Stimulated activated CD4-positive, alpha-beta T cell treated with anti-CD3 and anti-CD28 coated beads, Interleukin-1b, Interleukin-23, amount 100 ng/mL, for 1 hour (primary cell): ENCODE measurements at regions not wholly inside any gene's neighbourhood (a gene's known extent, or its start where the extent isn't known, plus 50 kb on each side); places are given as distances from the start of the nearest gene placed in this dataset.
"Not testable (repeated sequence)": the region's sequence is repeated elsewhere in the genome, so short reads cannot be mapped to it uniquely, and the experiment has no call there.

Source experiments
- DNase-seq, 2 donors: peaks; one replicate each; pipeline ENCODE4 v3.0.0-alpha.2; 2020; ENCODE audit warnings: low read depth in 2 of 2

DNA sequence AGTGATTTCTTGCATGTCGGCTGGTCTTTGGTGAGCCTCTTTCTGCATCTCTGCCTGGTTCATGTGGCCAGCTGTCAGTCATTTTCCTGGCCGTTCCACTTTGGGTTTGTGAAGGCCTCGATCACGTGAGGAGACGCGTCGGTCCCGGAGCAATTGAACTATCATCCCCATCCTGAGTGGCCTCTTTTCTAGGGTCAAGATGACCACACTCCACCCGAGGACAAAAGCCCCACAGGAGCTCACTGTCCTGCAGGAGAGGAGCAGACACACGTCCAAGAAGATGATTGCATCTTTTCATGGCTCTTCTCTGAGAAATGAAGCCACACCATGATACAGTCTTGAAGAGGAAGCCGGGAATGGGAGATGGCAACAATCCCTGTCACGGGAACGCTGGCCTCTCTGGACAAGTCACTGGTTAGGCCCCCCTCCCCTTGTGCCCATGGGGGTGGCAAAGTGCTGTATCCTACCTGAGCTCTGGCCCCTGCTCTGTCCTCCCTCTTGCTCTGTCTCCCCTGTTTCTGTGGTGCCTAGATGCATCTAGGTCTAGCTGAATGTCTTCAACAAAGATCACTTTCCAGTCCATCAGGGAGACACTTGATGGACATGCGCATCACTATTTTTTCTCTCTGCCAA is 291.4 kb upstream of the ZNF337 start:
- DNase-seq: not testable (repeated sequence)

- DNase-seq: peak in 1 of 2 donors; percentile 35
These were observed 290.6 kb upstream of the ZNF337 start for GRCh38 chr20:25987073-25987927.

GRCh38 chr20:25985597-25985996 is 288.9 kb upstream of the ZNF337 start:
- DNase-seq: no peak

DNA sequence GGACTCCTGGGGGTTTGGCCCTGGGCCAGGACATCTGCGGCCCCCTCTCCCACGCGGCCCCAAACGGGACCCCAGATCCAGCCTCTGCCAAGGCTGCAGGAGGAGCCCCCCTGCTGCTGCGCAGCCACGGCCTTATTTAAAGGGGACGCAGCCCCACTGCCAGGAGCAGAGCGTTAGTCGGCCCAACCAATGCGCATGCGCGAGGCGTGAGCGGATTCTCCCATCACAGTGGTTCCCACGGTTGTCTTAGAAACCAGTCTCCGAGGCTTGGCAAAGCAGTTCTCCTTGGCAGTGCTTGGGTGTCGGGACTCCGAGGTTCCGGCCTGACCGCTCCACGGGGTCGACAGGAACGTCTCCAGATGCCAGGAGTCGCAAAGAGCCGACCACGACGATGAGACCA is 288.3 kb upstream of the ZNF337 start:
- DNase-seq: peak; percentile 7 to 20

DNA sequence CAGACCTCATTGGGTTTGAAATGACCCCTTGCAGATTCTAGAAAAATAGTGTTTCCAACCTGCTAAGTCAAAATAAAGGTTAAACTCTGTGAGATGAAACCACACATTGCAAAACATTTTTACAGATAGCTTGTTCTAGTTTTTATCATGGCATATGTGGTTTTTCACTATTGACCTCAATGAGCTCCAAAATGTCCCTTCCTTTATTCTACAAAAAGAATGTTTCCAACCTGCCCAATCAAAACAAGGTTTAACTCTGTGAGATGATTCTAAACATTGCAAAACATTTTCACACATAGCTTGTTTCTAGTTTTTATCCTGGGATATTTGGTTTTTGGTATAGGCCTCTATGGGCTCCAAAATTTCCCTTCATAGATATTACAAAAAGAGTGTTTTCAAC is 286.0 kb upstream of the ZNF337 start:
- DNase-seq: not testable (repeated sequence)

GRCh38 chr20:25978450-25979190 is 282.0 kb upstream of the ZNF337 start:
- not testable (repeated sequence) for DNase-seq

- DNase-seq: not testable (repeated sequence)
These were observed 279.2 kb upstream of the ZNF337 start for GRCh38 chr20:25975816-25976215.

DNA sequence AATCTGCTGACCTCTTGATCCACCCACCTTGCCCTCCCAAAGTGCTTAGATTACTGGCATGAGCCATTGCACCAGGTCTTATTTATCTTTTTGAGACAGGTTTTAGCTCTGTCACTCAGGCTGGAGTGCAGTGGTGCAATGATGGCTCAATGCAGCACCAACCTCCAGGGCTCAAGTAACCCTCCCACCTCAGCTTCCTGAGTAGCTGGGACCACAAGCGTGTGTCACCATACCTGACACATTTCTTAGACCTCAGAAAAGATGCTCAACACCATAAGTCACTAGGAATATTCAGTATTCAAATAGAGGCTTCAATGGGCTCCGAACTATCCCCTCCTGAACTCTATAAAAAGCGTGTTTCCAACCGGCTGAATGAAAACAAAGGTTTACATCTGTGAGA is 268.6 kb upstream of the ZNF337 start:
- not testable (repeated sequence) for DNase-seq

- not testable (repeated sequence) for DNase-seq
These were observed 257.2 kb upstream of the ZNF337 start for GRCh38 chr20:25953876-25954275.

GRCh38 chr20:25935230-25935629 is 238.6 kb upstream of the ZNF337 start:
- DNase-seq: not testable (repeated sequence)

GRCh38 chr20:25932806-25933205 is 236.2 kb upstream of the ZNF337 start:
- DNase-seq: not testable (repeated sequence)

GRCh38 chr20:25932170-25932569 is 235.5 kb upstream of the ZNF337 start:
- DNase-seq: not testable (repeated sequence)

DNA sequence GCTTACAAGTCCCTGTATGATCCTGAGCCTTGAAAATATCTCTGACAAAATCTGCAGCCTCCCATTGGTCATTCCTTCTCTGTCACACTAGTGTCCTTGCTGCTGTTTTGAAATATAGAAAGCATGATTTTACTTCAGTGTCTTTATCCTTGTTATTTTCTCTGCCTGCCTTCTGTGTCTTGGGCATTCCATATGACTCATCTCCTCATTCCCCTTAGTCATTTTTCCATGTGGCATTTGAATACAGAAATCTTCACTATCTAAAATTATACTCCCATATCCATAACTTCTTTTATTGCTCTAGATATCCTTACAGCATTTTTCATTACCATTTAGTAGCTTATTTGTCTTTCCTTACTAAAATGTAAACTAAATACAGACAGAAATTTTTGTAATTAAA is 205.7 kb upstream of the ZNF337 start:
- not testable (repeated sequence) for DNase-seq

DNA sequence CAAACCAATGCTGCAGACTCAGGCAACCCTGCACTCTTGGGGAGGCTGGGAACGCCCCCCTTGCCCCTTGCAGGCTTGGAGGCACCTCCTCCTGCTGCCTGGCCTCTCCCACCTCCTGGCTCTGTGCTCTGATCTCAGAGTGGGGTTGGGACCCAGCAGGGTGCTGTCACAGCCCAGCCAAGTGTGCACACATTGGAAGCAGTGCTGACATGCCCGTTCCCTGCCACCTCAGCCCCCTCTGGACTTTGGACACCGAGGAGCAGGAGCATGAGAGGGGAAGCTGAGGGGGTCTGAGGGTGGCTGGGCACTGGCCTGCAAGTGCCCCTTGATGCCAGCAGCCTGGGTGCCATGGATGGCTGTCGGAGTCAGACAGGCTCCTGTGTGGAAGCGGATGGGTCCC is 202.0 kb upstream of the ZNF337 start:
- DNase-seq: not testable (repeated sequence)

GRCh38 chr20:25879096-25879495 is 182.4 kb upstream of the ZNF337 start:
- DNase-seq: not testable (repeated sequence)

GRCh38 chr20:25868650-25868979 is 172.0 kb upstream of the ZNF337 start:
- DNase-seq: not testable (repeated sequence)

- DNase-seq: peak in 1 of 2 donors; percentile 43
These were observed 171.4 kb upstream of the ZNF337 start for GRCh38 chr20:25867776-25868649.

DNA sequence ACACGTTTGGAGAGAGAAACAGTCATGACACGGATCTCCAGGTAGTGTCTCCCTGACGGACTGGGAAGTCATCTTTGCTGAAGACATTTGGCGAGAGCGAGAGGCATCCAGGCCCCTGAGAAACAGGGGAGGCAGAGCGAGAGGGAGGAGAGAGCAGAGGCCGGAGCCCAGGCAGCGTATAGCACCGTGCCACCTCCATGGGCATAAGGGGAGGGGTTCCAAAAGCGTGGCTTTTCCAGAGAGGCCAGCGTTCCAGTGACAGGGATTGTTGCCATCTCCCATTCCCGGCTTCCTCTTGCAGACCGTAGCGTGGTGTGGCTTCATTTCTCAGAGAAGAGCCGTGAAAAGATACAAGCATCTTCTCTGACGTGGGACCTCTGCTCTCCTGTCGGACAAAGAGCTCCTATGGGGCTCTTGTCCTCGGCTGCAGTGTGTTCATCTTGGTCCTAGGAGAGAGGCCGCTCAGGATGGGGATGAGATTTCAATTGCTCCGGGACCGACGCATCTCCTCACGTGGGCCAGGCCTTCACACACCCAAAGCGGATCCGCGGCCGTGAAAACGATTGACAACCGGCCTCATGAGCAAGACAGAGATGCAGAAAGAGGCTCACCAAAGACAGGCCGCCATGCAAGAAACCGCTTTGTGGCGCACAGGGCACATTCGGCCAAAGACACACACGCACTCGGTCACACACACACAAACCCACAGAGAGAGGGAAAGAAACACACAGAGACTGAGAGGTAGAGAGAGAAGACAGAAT is 170.5 kb upstream of the ZNF337 start:
- DNase-seq: not testable (repeated sequence)

DNA sequence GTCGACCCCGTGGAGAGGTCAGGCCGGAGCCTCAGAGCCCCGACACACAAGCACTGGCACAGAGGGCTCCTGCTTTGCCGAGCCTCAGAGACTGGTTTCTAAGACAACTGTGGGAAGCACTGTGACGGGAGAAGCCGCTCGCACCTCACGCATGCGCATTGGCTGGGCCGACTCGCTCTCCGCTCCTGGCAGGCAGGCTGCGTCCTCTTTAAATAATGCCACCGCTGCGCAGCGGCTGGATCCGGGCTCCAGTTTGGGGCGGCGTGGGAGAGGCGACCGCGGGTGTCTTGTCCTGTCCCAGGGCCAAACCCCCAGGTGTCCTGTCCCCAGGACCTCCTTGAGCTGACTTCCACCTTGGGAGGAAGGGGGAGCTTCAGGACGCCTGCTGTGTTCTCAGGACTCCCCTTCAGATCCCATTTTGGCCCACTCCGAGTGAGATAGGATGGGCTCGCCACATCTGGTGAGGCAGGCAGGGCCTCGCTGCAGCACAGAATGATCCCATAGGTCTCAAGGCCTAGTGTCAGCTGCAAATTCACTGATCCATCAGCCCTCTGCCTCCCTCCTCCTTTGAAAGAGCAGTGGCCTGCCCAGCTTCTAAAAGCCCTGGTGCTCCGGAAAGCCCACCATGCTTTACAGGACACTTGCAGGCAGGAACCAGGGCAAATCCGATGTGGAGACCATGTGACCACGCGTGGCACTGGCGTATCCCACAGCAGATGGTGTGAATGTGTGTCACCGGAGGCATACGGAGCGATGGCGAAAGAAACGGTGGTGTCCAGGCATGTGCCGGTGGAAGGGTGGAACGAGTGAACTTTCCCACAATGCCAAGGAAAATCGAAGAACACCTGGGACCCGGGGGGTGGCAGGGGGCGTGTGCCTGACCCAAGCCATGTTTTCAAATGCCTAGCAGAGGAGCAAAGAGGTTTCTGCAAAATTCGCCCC is 169.3 kb upstream of the ZNF337 start:
- DNase-seq: peak in 1 of 2 donors; percentile 46
